Hematopoietic multipotent progenitor cell treated with erythropoietin and hydrocortisone succinate and interleukin-3 and kit ligand, for 15 days (in vitro differentiated cells): ENCODE measurements at regions not wholly inside any gene's neighbourhood (a gene's known extent, or its start where the extent isn't known, plus 50 kb on each side); places are given as distances from the start of the nearest gene placed in this dataset.
"Not testable (repeated sequence)": the region's sequence is repeated elsewhere in the genome, so short reads cannot be mapped to it uniquely, and the experiment has no call there.

Experiments
- DNase-seq: peaks from one replicate; pipeline ENCODE4 v3.0.0-alpha.2; 2015; ENCODE audit warnings: low spot score

DNA sequence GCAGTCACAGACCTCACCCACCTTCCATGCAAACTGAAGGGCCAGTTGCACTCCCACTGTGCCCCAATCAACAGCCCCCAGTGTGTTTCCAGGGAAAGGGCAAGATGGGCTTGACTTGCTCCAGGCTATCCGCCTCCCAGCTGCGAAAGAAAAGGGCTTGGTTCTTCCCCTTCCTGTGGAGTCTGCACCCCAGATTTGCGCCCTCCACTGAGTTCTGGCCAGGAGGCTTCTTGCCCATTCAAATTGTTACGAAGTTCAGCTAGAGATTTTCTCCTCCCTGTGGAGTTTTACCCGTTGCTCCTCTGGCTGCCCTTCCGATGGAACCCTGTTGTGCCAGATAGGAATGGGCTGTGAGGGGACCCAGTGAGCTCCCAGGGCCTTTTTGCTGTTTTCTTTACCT lies 1096.9 kb upstream of the ALCAM start:
- DNase-seq, result no peak

DNA sequence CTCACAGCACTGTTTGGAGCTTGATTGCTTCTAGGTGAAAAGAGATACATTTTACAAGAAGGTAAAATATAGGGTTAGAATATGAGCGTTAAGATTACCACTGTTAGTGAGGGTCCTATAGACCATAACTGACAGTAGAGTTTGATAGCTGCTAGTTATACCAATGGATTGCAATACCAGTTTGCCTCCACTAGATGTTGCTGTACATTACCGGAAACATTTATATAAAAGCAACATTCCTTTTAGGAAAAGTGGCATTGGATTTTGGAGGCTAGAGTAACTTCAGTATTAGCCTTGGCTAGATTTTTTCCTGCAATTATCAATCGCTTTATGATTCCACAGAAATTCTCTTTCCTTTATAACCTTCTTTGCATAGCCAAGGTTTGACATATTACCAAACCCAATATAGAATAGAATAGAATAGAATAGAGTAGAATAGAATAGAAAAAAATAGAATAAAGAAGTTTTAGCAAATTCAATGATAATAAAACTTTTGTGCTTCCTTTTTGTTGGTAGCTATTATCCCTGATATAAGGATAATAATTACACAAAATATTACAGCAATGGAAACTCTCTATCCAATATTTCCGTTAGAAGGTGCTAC lies 1093.6 kb upstream of the ALCAM start:
- DNase-seq, result no peak

DNA sequence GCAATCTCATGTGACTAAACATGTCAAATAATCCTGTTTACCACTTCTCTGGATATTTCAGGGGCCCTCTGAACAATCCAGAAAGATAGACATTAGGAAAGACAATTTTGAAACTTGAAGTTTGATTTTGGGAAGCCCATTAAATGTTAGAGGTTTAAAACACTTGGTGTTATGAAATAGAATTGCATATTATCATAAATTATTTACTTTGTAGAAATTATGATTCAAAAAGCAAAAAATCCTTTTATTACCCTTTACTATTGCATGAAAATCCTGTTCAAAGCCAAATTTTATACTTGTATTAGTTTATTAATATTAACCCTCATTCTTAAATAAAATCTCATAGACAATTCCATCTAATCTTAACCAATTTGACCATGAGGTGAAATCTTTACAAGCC lies 1091.5 kb upstream of the ALCAM start:
- no peak for DNase-seq

DNA sequence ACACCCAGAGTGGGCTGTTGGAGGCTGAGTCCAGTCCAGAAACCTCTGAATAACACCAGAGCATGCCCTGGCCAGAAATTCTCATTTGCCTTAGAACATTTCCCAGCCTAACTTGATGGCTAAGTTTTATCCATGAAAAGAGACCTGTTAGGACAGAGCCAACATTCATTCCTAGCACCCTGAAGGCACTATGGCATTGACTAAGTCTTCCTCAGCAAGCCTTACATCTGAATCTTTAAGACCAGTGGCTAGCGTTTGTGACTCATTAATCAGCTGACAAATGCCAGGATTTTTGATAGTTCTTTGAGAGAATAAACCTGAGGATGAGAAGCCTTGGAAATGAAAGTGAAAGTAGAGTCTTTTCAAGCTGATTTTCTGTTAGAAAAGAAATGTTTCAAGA lies 1087.1 kb upstream of the ALCAM start:
- DNase-seq, result no peak

DNA sequence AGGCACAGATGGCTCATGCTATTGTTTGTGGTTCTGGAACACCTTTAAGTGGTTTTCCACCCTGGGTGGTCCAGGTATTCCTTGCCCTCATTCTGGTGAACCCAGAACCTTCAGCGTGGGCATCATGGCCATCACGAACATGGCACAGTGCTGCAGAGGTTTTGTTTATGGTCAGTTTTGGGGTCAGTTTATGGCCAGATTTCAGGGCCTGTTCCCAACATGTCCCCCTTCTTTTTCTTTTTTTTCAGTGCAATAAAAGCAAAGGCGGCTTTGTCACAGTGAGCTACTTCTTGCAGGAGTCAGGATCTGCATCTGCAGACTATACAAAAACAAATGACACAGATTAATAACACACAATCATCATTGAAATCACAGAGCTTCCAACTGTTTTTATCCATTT lies 1085.0 kb upstream of the ALCAM start:
- DNase-seq, result no peak

DNA sequence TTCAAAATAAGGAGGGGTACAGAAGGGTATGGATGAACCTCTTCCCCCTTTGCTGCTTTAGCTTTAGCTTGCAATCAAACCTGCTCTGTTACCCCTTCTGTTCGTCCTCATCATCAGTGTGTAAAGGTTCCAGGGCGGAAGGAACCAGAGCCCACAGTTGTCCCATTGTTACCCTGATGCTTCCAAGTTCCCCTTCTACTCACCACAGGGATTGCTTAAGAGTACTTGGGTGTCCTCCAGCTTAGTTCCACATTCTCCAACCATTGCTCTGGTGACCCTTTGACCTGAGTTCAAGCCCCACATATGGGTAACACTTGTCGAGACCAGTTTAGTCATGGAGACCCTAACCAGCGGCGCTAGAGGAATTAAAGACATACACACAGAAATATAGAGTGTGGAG lies 1080.1 kb upstream of the ALCAM start:
- no peak for DNase-seq

DNA sequence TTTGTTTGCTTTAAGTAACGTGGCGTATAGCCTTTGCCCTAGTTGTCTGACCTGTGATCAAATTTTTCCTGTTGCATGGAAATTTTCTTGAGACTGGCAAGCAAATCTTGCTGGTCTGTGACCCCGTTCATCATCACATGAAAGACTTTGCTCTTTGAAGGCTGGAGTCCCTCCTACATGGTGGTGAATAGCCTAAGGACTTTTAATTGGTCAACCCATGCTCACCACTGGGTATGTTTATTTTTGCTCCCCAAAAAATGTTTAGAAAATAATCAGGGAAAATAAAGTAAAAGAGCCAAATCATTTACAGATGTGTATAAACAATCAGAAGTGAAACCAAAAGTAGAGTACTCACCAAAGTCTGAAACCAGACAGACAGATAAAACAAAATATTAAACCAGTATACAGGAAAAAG lies 1075.3 kb upstream of the ALCAM start:
- DNase-seq, result no peak

DNA sequence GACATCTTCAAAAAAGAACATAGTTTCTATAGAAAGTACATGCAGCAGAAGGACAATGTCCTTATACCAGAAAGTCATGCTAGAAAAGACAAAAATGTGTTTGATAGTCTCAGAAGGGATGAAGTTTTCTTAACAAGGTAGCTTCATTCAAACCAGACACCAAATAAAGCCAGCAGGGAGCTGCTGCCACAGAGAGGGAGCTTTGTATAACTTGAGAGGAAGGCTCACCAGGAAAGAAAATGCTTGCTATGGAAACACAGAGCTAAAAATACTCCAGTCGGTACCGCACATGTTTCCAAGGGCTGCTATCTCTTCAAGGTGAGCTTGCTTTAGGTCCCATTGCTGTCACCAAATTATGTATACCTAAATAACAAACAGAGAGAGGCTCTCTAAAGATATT lies 1074.8 kb upstream of the ALCAM start:
- DNase-seq, result no peak

DNA sequence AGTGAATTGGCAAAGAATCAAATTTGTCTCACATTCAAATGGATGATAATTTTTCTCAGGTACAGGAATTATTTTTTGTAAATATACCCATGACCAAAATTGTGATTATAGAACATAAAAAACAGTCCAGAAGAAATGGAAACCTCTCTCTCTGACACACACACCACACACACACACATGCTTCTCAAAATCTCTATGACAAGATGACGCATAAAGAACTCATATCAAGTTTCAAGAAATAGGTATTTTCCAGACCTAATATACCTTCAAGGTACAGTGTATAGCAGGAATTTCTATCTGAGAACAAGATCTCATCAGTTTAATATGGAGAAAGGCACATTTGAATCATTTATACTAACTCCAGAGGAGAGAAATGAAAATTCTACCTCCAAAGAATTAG lies 1069.1 kb upstream of the ALCAM start:
- no peak for DNase-seq

DNA sequence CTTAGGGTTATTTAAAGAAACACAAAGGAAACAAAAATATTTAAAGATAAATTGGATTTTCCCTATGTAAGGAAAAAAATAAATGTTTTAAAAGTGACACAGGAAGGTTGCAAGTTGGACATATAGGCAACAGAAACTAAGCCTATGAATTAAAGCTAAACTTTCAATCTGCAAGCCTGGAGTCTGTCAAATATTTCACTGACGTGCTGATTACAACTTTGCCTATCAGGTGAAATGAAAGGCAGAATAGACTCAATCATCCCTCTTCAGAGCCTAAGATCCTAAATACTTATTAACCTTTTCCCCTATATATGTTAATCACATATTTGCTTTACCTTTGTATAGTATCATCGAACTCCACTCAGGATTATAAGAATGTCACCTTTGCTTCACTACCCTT lies 1068.0 kb upstream of the ALCAM start:
- no peak for DNase-seq

DNA sequence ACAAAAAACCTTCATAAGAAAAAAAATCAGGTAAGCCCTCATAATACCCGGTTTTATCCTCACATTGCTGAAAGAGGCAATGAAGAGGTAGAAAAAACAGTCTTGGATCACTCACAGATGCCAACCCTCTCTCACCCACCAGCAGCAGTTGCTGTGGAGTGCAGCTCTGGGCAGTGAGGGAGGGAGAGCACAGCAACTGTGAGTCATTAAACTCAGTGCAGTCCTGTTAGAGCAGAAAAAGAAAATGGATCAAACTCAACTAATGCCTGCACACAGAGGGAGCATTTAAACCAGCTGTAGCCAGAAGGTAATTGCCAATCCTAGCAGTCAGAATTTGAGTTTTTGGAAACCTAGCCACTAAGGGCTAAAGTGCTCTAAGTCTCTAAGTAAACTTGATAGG lies 1050.6 kb upstream of the ALCAM start:
- DNase-seq, result no peak

DNA sequence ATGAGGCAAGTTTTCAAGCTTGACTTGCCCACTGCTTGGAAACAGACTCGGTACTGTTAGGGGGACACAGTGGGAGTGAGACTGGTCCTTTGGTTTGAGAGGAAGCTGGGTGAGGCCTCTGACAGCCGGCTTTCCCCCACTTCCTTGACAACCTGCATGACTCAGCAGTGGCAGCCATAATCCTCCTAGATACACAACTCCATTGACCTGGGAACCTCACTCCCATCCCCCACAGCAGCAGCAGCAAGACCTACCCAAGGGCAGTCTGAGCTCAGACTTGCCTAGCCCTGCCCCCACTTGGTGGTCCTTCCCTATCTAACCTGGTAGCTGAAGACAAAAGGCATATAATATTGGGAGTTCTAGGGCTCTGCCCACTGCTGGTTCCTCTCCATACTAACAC lies 1043.5 kb upstream of the ALCAM start:
- DNase-seq, result no peak

DNA sequence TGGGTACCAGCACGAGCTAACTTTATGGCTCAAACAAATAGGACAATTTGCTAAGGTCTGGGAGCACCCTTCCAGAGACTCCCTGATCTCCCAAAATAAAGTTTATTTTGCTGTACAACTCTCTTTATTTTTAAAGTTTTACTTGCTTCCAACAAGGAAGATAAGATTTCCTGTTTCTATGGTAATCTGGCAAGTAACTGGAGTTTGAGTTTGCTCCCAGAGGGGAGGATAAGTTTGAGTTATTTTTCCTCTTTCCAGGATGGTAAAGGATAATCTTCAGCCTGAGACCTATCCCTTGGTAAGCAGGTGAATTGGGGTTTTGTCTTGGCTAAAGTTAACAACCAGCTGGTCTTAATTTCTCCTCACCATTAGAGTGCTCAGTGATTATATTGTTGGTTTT lies 1019.4 kb upstream of the ALCAM start:
- no peak for DNase-seq

DNA sequence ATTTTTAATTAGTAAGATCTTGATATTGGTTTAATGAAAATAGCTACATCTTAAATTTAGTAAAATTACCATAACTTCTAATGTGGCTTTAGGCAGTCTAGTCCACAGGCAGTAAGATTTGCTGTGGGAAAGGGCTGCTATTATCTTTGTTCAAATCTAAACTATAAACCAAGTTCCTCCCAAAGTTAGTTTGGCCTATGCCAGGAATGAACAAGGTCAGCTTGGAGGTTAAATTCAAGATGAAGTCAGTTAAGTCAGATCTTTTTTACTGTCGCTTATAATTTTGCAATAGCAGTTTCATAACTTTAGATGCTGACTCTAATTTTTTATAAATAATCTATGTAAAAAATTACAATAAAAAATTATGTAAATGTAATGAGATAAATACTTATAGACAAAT lies 1016.9 kb upstream of the ALCAM start:
- DNase-seq, result no peak

DNA sequence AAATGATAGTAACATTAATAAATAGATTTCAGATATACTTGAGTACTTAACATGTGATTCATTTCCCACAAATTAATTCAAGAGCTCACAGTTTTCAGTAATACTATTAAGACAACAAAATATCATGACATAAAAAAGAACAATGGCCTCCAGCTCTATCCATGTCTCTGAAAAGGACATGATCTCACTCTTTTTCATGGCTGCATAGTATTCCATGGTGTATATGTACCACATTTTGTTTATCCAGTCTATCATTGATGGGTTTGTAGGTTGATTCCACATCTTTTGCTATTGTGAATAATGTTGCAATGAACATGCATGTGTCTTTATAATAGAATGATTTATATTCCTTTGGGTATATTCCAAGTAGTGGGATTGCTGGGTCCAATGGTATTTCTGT lies 1012.8 kb upstream of the ALCAM start:
- DNase-seq, result no peak

DNA sequence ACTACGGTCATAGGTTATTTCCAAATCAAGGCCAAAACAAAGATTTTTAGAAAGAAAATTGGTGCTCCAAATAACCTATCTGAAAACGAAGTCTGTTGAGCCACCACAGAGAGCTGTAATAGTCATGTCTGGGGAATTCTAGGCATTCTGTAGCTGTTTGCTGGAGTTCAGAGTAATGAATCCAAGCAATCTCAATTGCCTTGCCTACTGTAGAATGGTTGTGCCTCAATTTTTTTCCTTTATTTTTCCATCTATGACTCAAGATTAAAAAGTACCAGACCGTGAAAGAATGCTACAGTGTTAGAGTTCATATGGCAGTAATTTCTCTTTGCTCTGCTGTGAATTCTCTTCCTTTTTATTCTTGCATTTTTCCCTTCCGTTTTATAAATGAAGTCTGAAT lies 1007.2 kb upstream of the ALCAM start:
- DNase-seq, result no peak

DNA sequence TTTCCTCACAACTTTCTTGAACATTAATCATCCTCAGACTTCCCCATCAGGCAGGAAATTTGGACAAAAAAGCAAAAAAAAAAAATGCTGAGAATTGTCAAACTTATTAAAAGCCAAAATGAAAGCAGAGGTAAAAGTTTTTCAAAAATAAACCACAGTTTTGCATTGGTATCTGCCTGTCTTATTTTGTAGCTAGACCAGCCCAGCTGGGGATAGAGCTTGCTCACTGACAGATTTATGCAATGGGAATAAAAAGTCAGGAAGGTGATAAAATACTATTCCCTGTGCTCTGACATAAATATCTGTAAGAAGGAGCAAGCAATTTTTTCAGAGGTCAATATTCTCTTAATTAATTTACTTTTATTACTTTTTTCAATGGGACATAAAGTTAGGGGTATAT lies 1006.7 kb upstream of the ALCAM start:
- no peak for DNase-seq

DNA sequence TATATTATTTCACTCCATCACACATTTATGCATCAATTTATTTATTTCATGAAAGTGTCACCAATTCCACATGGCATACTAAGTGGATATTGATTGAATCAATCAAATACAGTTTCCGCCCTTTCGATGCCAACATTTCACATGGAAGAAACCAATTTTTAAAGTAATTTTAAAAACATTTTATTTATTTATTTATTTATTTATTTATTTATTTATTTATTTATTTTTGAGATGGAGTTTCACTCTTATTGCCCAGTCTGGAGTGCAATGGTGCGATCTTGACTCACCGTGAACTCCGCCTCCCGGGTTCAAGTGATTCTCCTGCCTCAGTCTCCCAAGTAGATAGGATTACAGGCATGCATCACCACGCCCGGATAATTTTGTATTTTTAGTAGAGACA lies 1005.0 kb upstream of the ALCAM start:
- not testable (repeated sequence) for DNase-seq

DNA sequence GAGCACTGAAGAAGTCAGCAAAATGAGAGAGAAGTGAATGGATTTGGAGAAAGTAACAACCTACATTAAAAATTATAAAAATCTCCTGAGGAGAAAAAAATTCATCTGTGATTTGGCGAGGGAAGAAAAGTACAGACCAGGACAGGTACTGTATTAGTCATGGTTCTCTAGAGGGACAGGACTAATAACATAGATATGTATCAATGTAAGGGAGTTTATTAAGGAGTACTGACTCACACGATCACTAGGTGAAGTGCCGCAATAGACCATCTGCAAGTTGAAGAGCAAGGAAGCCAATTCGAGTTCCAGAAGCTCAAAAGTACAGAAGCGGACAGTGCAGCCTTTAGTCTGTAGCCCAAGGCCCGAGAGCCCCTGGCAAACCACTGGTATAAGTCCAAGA lies 1004.4 kb upstream of the ALCAM start:
- no peak for DNase-seq

DNA sequence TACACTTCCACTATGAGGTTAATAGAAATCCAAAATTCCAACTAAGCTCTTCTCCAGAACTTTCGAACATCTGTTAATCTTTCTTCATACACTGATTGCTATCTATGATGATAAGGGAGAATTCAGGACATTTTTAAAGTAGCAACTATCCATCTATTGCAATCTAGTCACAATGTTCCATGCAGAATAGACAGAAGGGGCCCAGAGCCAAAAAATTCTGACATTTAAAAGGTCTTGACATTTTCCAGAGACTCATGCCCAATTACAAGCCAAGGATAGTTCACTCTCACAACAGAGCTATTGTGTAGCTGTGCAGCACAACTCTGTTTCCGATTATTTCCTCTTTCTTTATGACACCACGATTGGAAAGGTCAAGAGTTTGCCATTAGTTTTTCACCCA lies 999.7 kb upstream of the ALCAM start:
- no peak for DNase-seq

DNA sequence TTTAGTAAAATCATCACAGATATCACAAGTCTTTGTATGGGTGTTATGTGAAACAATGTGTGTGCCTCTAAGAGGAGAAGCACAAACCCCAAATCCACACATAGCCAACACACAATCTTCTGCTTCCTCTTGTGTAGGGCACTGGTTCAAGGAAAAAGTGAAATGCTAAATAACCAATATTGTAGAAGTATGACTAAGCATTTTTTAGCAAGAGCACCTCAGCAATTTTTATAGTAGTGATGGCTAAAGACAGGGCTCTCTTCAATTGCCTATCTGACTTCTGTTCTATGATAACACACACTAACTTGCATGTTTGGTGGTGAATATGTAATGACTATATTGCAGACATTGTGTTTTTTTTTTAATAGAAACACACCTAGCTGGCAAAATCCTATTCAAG lies 997.9 kb upstream of the ALCAM start:
- DNase-seq, result no peak

DNA sequence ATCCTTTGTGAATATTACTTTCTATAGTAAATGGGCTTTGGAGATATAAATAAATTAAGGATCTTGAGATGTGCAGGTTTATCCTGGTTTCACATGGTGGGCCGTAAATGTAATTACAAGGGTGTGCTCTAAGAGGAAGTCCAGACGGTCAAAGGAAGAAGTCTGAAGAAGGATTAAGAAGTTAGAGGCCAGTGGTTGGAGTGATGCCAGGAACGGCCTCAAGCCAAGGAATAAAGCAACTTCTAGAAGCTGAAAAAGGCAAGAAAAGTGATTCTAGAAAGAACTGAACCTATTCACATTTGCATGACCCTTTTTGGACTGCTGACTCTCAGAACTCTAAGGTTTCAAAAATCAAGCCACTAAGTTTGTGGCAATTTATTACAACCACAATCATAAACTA lies 981.3 kb upstream of the ALCAM start:
- no peak for DNase-seq

DNA sequence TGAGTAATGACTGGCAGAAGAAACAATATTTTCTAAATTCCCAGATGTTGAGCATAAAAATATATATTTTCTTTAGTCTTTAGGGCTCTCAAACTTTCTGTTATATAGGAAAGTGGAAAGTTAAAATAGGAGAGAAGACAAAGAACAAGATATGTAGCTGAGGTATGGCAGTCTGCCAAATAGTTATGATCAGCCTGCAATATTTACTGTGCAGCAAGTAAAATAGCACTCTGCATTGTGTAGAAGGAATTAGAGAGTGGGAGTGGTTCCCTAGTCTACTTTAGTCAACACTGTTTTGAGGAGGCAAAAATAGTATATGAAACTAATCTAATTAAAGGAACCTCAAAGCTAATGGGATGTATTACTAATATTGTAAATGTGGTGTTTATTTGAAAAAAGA lies 978.1 kb upstream of the ALCAM start:
- no peak for DNase-seq

DNA sequence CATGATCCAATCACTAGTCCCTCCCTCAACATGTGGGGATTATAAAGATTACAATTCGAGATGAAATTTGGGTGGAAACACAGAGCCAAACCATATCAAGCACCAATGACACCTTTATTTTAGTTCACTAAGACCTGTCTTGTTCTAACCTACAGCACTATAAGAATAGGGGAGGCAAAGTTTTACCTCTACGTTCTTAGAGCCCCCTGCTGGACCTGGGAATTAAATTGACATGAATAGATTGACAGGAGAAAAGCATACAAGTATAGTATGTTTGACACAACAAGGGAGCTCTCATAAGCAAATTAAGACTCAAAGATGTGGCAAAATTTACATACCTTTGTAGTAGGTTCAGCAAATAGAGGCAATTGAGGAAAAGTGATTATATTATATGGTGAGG lies 974.4 kb upstream of the ALCAM start:
- no peak for DNase-seq
